DND-41 (cell line): ENCODE measurements at regions not wholly inside any gene's neighbourhood (a gene's known extent, or its start where the extent isn't known, plus 50 kb on each side); places are given as distances from the start of the nearest gene placed in this dataset.
"Not testable (repeated sequence)": the region's sequence is repeated elsewhere in the genome, so short reads cannot be mapped to it uniquely, and the experiment has no call there.

Source experiments
- ATAC-seq: fragments of 200-7000 bp; cut with Tn5 transposase; 3 replicates; pipeline ENCODE4 v1.9.1; 2021; ENCODE audit warnings: low read depth; ENCODE audit not compliant: insufficient read depth
- DNase-seq: peaks from one replicate; pipeline ENCODE4 v3.0.0-alpha.2; 2020
- H2AFZ ChIP-seq: 2 replicates; pipeline ENCODE4 v1.6.0; 2012; ENCODE audit warnings: low read depth, low read length
- H3K27ac ChIP-seq: 2 replicates; pipeline ENCODE4 v1.5.1; 2012; ENCODE audit warnings: low read length, inconsistent platforms
- H3K27me3 ChIP-seq: fragments of 200-600 bp; sonication (generic); 2 replicates; pipeline ENCODE4 v1.6.0; 2012; ENCODE audit warnings: low read length, mild to moderate bottlenecking, inconsistent platforms; ENCODE audit not compliant: insufficient read depth, poor library complexity
- H3K36me3 ChIP-seq: 2 replicates; pipeline ENCODE4 v1.5.1; 2012; ENCODE audit warnings: low read length, inconsistent platforms; ENCODE audit not compliant: insufficient read depth
- H3K4me1 ChIP-seq: 2 replicates; pipeline ENCODE4 v1.5.1; 2012; ENCODE audit warnings: mild to moderate bottlenecking, low read length; ENCODE audit not compliant: insufficient read depth
- H3K4me2 ChIP-seq: 2 replicates; pipeline ENCODE4 v1.6.0; 2012; ENCODE audit warnings: mild to moderate bottlenecking, moderate library complexity, low read length, inconsistent platforms; ENCODE audit not compliant: insufficient read depth
- H3K4me3 ChIP-seq, 2 experiments: fragments of 200-600 bp in 1 of 2; shearing (Covaris generic) in 1 of 2; 2 replicates each; pipeline ENCODE4 v1.5.1; 2012 to 2016; ENCODE audit warnings: inconsistent platforms in 2 of 2, low read length in 2 of 2, mild to moderate bottlenecking in 2 of 2, low read depth in 1 of 2, moderate library complexity in 1 of 2
- H3K79me2 ChIP-seq: 2 replicates; pipeline ENCODE4 v1.6.0; 2012; ENCODE audit warnings: low read length, inconsistent platforms; ENCODE audit not compliant: insufficient read depth
- H3K9ac ChIP-seq: 2 replicates; pipeline ENCODE4 v1.6.0; 2012; ENCODE audit warnings: low read depth, mild to moderate bottlenecking, inconsistent platforms, low read length, moderate library complexity
- H3K9me3 ChIP-seq: 2 replicates; pipeline ENCODE4 v1.5.1; 2012; ENCODE audit warnings: low read length, moderate library complexity, mild to moderate bottlenecking, inconsistent platforms; ENCODE audit not compliant: insufficient read depth, severe bottlenecking
- H4K20me1 ChIP-seq: 2 replicates; pipeline ENCODE4 v1.6.0; 2012; ENCODE audit warnings: low read length; ENCODE audit not compliant: insufficient read depth
- EZH2 ChIP-seq: IDR thresholded peaks from 3 replicates; pipeline ENCODE4 v1.6.1; 2012; ENCODE audit warnings: borderline replicate concordance, low read depth, mild to moderate bottlenecking, moderate library complexity, low read length, inconsistent platforms; ENCODE audit not compliant: severe bottlenecking
- TF ChIP-seq, protein P1 (sequence below): IDR thresholded peaks from 2 replicates; pipeline ENCODE4 v1.5.1; 2012; ENCODE audit warnings: borderline replicate concordance, low read length, moderate library complexity, mild to moderate bottlenecking; ENCODE audit not compliant: poor library complexity, severe bottlenecking; ENCODE audit errors: extremely low read depth

DNA sequence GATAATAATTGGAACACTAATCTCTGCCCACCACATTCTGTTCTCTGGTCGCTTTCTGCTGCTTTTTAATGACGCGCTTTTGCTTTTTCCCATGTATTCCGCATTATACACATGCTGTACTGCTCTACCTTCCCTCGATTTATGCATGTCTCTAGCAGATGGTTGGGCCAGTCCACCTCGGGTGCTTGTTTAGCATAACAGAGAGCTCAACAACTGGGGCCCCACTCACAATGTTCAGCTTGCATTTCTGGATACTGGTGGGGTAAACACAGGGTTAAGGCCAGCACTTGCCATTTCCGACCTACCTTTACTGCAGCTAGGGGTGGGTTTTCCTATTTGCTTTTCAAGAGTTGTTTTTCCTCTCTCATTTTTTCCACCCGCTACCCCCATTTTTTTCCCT, 255.8 kb downstream of the SOX3 start:
- DNase-seq, result no peak

DNA sequence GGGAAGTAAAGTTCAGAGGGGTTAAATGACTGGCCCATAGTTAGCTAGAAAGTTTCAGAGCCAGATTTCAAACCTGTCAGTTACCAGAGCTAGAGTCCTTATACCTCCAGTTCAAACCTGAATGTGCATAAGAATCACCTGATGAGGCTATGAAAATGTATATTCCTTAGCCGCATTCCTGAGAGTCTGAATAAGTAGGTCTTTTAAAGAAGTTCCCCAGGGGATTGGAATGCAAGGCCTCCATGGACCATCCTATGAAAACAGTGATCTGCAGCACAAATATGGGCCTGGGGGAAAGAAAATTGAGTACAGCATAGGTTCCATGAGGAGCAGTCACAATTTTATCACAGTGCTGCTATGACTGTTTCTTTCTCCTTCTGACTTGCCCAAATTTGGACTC, 263.9 kb upstream of the CXorf66 start:
- Histone ChIP-seq H2AFZ (no peak overlapping the region), H3K27me3 (no peaks in the 10 kb centered on the region), H3K4me3 (no peak overlapping the region), H3K9ac (no peak overlapping the region), H3K79me2 (no peaks in the 10 kb centered on the region), H3K9me3 (no peaks in the 10 kb centered on the region), H3K4me2 (no peak overlapping the region), H3K36me3 (no peaks in the 10 kb centered on the region), H3K4me1 (no peaks in the 10 kb centered on the region), H4K20me1 (no peaks in the 10 kb centered on the region), H3K27ac (no peak overlapping the region)
- TF ChIP-seq EZH2, result no peak
- TF ChIP-seq, protein P1, sequence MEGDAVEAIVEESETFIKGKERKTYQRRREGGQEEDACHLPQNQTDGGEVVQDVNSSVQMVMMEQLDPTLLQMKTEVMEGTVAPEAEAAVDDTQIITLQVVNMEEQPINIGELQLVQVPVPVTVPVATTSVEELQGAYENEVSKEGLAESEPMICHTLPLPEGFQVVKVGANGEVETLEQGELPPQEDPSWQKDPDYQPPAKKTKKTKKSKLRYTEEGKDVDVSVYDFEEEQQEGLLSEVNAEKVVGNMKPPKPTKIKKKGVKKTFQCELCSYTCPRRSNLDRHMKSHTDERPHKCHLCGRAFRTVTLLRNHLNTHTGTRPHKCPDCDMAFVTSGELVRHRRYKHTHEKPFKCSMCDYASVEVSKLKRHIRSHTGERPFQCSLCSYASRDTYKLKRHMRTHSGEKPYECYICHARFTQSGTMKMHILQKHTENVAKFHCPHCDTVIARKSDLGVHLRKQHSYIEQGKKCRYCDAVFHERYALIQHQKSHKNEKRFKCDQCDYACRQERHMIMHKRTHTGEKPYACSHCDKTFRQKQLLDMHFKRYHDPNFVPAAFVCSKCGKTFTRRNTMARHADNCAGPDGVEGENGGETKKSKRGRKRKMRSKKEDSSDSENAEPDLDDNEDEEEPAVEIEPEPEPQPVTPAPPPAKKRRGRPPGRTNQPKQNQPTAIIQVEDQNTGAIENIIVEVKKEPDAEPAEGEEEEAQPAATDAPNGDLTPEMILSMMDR, result no peak
- no peak for DNase-seq
- no peak for ATAC-seq

More for the DNA sequence above, 255.8 kb downstream of the SOX3 start:
- Histone ChIP-seq H3K4me1 (no peaks in the 10 kb centered on the region), H3K9me3 (no peaks in the 10 kb centered on the region), H3K79me2 (no peaks in the 10 kb centered on the region), H3K27ac (no peak overlapping the region), H2AFZ (no peak overlapping the region), H4K20me1 (no peaks in the 10 kb centered on the region), H3K27me3 (no peaks in the 10 kb centered on the region), H3K4me2 (no peak overlapping the region), H3K9ac (no peak overlapping the region), H3K4me3 (no peak overlapping the region), H3K36me3 (no peaks in the 10 kb centered on the region)
- ATAC-seq, result no peak
- TF ChIP-seq EZH2, result no peak
- TF ChIP-seq, protein P1, result no peak

DNA sequence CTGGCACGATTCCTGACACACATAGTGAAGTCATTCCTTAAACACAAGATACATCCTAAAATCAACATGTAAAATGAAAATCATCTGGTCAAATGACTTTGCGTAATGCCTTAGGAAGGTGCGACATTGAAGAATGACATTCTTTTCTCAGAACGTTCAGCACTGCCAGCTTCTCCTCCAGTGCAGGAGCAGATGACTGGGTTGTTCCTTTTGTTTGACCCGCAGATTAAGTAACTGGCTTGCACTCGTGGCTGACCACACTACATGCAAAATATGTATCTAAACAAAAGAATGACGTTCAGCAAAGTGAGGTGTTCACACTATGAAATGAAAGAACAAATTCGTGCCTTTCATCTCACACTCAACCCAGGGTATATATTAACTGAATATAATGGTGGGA, 260.7 kb upstream of the CXorf66 start:
- H3K36me3 ChIP-seq, H3K9ac ChIP-seq, DNase-seq, H3K9me3 ChIP-seq, H3K4me1 ChIP-seq, H3K79me2 ChIP-seq, H3K27me3 ChIP-seq, H3K27ac ChIP-seq, H3K4me3 ChIP-seq, H4K20me1 ChIP-seq, H2AFZ ChIP-seq, H3K4me2 ChIP-seq, ATAC-seq: not testable (repeated sequence)

DNA sequence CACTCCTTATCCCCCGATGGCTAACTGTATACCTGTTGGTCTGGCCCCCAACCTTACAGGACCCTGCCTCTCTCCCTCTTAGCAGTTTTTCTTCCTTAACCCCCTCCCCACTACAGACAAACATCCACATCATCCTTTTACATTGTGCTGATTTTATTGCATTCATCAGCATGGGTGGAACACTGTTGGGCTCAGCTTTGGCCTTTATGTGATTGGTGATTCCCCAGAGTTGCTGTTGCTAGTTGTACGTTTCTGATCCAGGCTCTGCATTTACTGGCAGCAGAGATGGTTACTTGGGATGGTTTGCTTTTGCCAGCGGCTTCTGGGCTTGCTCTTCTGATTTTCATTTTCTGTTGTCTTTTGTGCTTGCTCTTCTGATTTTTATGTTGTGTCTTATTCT, 250.6 kb upstream of the CXorf66 start:
- DNase-seq, result not testable (repeated sequence)

DNA sequence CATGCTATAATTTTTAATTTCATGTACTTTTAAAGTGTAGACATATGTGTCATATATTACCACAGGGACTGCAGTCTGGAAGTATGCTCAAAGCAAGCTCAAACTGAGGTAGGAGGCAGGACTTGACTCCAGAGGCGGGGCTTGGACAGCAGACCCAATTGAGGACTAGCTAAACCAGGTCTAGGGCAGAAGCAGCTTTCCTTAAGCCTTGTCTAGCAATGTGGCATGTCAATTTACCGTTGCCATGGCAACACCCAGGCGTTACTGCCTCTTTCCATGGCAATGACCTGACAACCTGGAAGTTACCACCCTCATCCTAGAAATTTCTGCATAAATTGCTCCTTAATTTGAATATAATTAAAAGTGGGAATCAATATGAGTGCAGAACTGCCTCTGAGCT, 249.2 kb upstream of the CXorf66 start:
- not testable (repeated sequence) for H3K9me3 ChIP-seq, H2AFZ ChIP-seq, H3K4me1 ChIP-seq, H3K36me3 ChIP-seq, H3K79me2 ChIP-seq, H3K9ac ChIP-seq, H3K4me2 ChIP-seq, H3K27me3 ChIP-seq, H4K20me1 ChIP-seq, DNase-seq, ATAC-seq, H3K4me3 ChIP-seq, H3K27ac ChIP-seq

More for the DNA sequence above, 250.6 kb upstream of the CXorf66 start:
- not testable (repeated sequence) for H3K27me3 ChIP-seq, H3K4me3 ChIP-seq, ATAC-seq, H3K4me2 ChIP-seq, H3K9ac ChIP-seq, H3K9me3 ChIP-seq, H3K36me3 ChIP-seq, H3K79me2 ChIP-seq, H3K4me1 ChIP-seq, H3K27ac ChIP-seq, H2AFZ ChIP-seq, H4K20me1 ChIP-seq
